Activated naive CD8-positive, alpha-beta T cell treated with anti-CD3 and anti-CD28 coated beads, Interleukin-2, amount 10 ng/mL, durations not matched to agents 7 days and 5 days (primary cell): ENCODE measurements at regions not wholly inside any gene's neighbourhood (a gene's known extent, or its start where the extent isn't known, plus 50 kb on each side); places are given as distances from the start of the nearest gene placed in this dataset.

Experiments
- ATAC-seq: fragments of 150-1000 bp; cut with Tn5 transposase; one replicate; pipeline ENCODE4 v1.10.0; 2021; ENCODE audit warnings: low read depth, moderate library complexity
- POLR2A ChIA-PET: fragments of 350-600 bp; sonication (Branson Sonifier 250); formaldehyde crosslinking; loops from one replicate; lab custom pipeline; 2021; ENCODE audit warnings: antibody characterized with exemption; lab: Charles Lee
- DNase-seq: peaks from one replicate; pipeline ENCODE4 v3.0.0; 2021
- H3K27ac Mint-ChIP-seq: one replicate; pipeline ENCODE4 v1.8.0; 2022; ENCODE audit warnings: mild to moderate bottlenecking, mixed read lengths
- H3K27me3 Mint-ChIP-seq: one replicate; pipeline ENCODE4 v1.8.0; 2022; ENCODE audit warnings: mild to moderate bottlenecking, moderate library complexity, mixed read lengths
- H3K36me3 Mint-ChIP-seq: one replicate; pipeline ENCODE4 v1.8.0; 2021; ENCODE audit warnings: mild to moderate bottlenecking, mixed read lengths
- H3K4me1 Mint-ChIP-seq: one replicate; pipeline ENCODE4 v1.8.0; 2021; ENCODE audit warnings: mixed read lengths
- H3K4me3 Mint-ChIP-seq: one replicate; pipeline ENCODE4 v1.8.0; 2022; ENCODE audit warnings: mild to moderate bottlenecking, moderate library complexity, mixed read lengths
- H3K9me3 Mint-ChIP-seq: one replicate; pipeline ENCODE4 v1.8.0; 2021; ENCODE audit warnings: mixed read lengths

GRCh38 chr13:107736731-107737130, 478.6 kb downstream of the LIG4 start:
- H3K27me3 Mint-ChIP-seq = no peaks in the 10 kb centered on the region
- ATAC-seq (no peak), DNase-seq (no peak)

GRCh38 chr13:107736170-107736569, 479.2 kb downstream of the LIG4 start:
- H3K4me1 Mint-ChIP-seq = no peaks in the 10 kb centered on the region

More at GRCh38 chr13:107736731-107737130, 478.6 kb downstream of the LIG4 start:
- H3K36me3 Mint-ChIP-seq = no peaks in the 10 kb centered on the region
- no peak overlapping the region for H3K4me3 Mint-ChIP-seq
- POLR2A ChIA-PET = no interaction called here
- H3K27ac Mint-ChIP-seq = no peak overlapping the region
- H3K9me3 Mint-ChIP-seq = no peaks in the 10 kb centered on the region
- H3K4me1 Mint-ChIP-seq = no peaks in the 10 kb centered on the region

DNA sequence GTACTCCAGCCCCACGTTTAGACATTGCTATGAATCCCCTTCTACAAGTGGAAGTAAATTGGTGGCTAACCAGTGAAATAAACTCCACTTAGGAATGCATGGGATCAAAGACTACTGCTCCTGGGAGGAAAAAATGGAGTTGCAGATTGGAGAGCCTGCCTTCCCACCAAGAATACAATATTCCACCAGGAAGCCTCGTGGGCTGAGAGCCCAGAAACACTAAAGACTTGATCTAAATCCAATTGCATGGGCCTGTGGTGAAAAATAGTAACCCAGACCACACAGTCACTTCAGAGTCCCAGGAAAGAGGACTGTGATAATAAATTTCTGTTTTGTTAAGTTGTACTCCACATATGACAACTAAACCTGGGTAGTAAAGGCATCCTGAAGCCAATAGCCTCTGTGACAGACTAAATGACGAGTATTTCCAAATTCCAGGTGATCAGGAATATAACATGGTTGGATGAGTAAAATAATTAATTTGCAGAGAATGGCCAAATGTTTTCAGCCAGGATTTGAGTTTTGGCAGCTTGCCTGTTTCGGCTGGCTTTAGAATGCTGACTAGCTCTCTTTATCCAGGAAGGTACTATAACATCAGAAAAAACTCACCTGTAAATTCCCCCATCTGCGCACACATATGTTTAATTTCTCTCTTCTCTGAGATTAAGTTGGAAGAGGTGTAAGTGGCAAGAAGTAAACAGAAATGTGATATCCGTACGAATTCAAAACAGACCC, 480.3 kb downstream of the LIG4 start:
- H3K27ac Mint-ChIP-seq = no peak overlapping the region
- no peaks in the 10 kb centered on the region for H3K36me3 Mint-ChIP-seq
- DNase-seq (no peak), ATAC-seq (no peak)
- H3K4me1 Mint-ChIP-seq = no peaks in the 10 kb centered on the region
- POLR2A ChIA-PET = no interaction called here
- no peak overlapping the region for H3K4me3 Mint-ChIP-seq
- H3K9me3 Mint-ChIP-seq = no peaks in the 10 kb centered on the region
- H3K27me3 Mint-ChIP-seq = no peaks in the 10 kb centered on the region

More at GRCh38 chr13:107736170-107736569, 479.2 kb downstream of the LIG4 start:
- Mint-ChIP-seq H3K27ac (no peak overlapping the region), H3K4me3 (no peak overlapping the region), H3K27me3 (no peaks in the 10 kb centered on the region), H3K9me3 (no peaks in the 10 kb centered on the region), H3K36me3 (no peaks in the 10 kb centered on the region)
- DNase-seq = no peak
- POLR2A ChIA-PET = no interaction called here
- no peak for ATAC-seq

GRCh38 chr13:107733276-107733675, 482.1 kb downstream of the LIG4 start:
- Mint-ChIP-seq H3K36me3 (no peaks in the 10 kb centered on the region), H3K4me3 (no peak overlapping the region), H3K27ac (no peak overlapping the region), H3K9me3 (no peaks in the 10 kb centered on the region), H3K27me3 (no peaks in the 10 kb centered on the region), H3K4me1 (no peaks in the 10 kb centered on the region)
- DNase-seq (no peak), ATAC-seq (no peak)
- POLR2A ChIA-PET = no interaction called here

DNA sequence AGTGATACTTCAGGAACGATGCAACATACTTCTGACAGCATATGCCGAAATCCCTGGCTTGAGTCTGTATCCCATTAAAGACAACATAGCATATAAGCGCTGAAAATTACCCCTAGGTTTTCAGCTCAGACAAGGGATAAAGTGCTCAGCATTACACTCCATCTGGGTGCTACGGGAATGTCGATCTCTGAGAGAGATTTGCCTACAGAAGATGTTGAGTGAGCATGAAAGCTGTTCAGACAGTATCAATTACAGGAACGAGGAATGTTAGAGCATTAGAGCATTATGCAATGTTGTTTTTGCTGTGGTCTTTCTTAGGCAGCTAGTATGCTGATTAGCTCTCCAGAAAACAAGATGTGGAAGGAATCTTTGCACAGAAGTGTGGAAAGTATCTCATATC, 484.5 kb downstream of the LIG4 start:
- Mint-ChIP-seq H3K4me3 (no peak overlapping the region), H3K9me3 (no peaks in the 10 kb centered on the region), H3K4me1 (no peaks in the 10 kb centered on the region), H3K36me3 (no peaks in the 10 kb centered on the region), H3K27me3 (no peaks in the 10 kb centered on the region), H3K27ac (no peak overlapping the region)
- DNase-seq = no peak
- ATAC-seq = no peak
- POLR2A ChIA-PET = no interaction called here

- no peaks in the 10 kb centered on the region for H3K27me3 Mint-ChIP-seq
- no peak overlapping the region for H3K27ac Mint-ChIP-seq
- H3K4me1 Mint-ChIP-seq = no peaks in the 10 kb centered on the region
- peaks cover 5% of the 10 kb centered on the region for H3K9me3 Mint-ChIP-seq
- ATAC-seq = no peak
- H3K36me3 Mint-ChIP-seq = no peaks in the 10 kb centered on the region
- POLR2A ChIA-PET = no interaction called here
- no peak overlapping the region for H3K4me3 Mint-ChIP-seq
- DNase-seq = no peak
Observed at GRCh38 chr13:107721125-107721869, 494.0 kb downstream of the LIG4 start.

DNA sequence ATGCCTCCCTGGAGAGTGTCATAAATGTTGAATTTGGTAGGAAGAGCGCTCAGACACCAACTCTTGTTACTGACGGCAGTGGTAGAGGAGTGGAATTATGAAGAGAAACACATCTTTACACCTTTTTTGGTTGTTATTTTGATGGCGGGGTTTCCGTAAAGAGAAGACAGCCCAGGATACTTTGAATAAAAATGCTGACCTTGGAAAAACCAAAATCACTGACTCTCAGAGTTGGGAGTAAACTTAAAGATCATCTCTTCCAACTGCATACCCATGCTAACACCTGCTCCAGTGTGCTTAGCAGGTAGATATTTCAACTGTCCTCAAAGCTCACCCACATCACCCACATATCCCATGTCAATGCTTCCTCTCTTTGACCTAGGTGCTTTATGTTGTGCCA, 498.6 kb downstream of the LIG4 start:
- Mint-ChIP-seq H3K4me3 (no peak overlapping the region), H3K27ac (no peak overlapping the region), H3K4me1 (no peaks in the 10 kb centered on the region), H3K27me3 (no peaks in the 10 kb centered on the region), H3K9me3 (peaks cover 5% of the 10 kb centered on the region), H3K36me3 (no peaks in the 10 kb centered on the region)
- POLR2A ChIA-PET = no interaction called here
- ATAC-seq = no peak
- DNase-seq = no peak

- Mint-ChIP-seq H3K4me1 (no peaks in the 10 kb centered on the region), H3K27me3 (no peaks in the 10 kb centered on the region), H3K9me3 (peaks cover 5% of the 10 kb centered on the region), H3K27ac (no peak overlapping the region), H3K4me3 (no peak overlapping the region), H3K36me3 (no peaks in the 10 kb centered on the region)
- no peak for ATAC-seq
- no peak for DNase-seq
- POLR2A ChIA-PET = no interaction called here
Observed at GRCh38 chr13:107716241-107716640, 499.1 kb downstream of the LIG4 start.

GRCh38 chr13:107715496-107715895, 499.8 kb downstream of the LIG4 start:
- Mint-ChIP-seq H3K27me3 (no peaks in the 10 kb centered on the region), H3K9me3 (peaks cover 6% of the 10 kb centered on the region), H3K4me3 (no peak overlapping the region), H3K27ac (no peak overlapping the region), H3K36me3 (no peaks in the 10 kb centered on the region), H3K4me1 (no peaks in the 10 kb centered on the region)
- ATAC-seq = no peak
- POLR2A ChIA-PET = no interaction called here
- DNase-seq = no peak

DNA sequence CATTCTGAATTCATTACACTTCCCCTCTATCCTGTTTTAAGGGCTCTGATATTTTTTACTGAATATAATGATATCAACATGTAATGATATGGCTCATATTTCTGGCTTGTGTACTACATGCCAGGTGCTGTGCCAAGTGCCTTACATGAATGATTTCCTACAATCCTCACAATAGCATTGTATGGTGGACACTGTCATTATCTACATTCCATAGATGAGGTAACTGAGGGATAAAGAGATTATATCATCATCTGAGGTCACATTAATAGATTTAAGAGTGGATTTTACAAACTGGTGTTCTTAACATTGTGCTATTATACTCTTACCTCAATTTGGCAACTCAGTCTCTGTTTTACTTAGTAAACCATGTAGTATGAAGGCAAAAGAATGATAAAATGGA, 502.0 kb downstream of the LIG4 start:
- Mint-ChIP-seq H3K9me3 (peaks cover 2% of the 10 kb centered on the region), H3K27me3 (no peaks in the 10 kb centered on the region), H3K4me1 (no peaks in the 10 kb centered on the region), H3K36me3 (no peaks in the 10 kb centered on the region), H3K4me3 (no peak overlapping the region), H3K27ac (no peak overlapping the region)
- no peak for DNase-seq
- POLR2A ChIA-PET = no interaction called here
- no peak for ATAC-seq

GRCh38 chr13:107712145-107712860, 503.0 kb downstream of the LIG4 start:
- no peaks in the 10 kb centered on the region for H3K36me3 Mint-ChIP-seq
- peaks cover 2% of the 10 kb centered on the region for H3K9me3 Mint-ChIP-seq
- no peaks in the 10 kb centered on the region for H3K27me3 Mint-ChIP-seq
- no peak for ATAC-seq
- DNase-seq = no peak
- no peak overlapping the region for H3K4me3 Mint-ChIP-seq
- POLR2A ChIA-PET = no interaction called here
- H3K4me1 Mint-ChIP-seq = no peaks in the 10 kb centered on the region
- no peak overlapping the region for H3K27ac Mint-ChIP-seq

DNA sequence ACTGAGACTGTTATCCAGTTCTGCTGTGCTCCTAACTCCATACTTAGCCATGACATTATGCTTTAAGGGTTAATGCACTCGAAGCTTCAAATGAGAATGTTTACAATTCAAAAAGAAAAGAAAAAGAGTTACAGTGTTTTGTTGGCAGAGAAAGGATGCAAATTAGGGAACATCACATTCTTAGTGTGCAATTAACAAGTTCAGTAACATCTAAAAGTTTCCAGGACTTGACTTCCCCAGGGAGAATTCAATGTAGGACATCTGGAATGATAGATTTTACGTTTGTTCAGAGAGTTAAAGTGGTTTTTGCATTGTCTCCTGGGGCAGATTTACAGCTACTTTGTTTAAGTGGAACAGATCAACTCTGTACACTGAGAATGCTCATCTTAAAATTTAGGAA, 525.2 kb downstream of the LIG4 start:
- Mint-ChIP-seq H3K4me3 (no peak overlapping the region), H3K9me3 (no peaks in the 10 kb centered on the region), H3K4me1 (no peaks in the 10 kb centered on the region), H3K27ac (no peak overlapping the region), H3K27me3 (no peaks in the 10 kb centered on the region), H3K36me3 (no peaks in the 10 kb centered on the region)
- POLR2A ChIA-PET = no interaction called here
- ATAC-seq = no peak
- no peak for DNase-seq

DNA sequence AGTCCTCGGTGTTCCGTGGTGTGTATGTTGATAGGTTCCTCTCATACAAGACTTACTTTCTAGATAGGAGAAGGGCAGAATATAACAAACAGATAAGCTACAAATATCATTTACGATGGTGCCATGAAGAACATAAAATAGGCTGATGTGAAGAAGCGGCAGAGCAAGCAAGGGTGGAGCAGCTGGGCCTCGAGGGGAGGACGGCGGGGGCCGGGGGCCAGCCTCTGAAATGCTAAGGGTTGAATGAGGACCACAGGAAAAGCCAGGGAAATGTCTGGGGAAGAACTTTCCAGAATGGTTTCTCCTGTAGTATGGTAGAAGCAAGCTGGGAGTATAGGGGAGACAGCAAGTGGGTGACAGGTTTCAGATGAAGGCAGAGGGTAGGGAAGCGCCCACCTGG, 529.5 kb downstream of the LIG4 start:
- no peaks in the 10 kb centered on the region for H3K9me3 Mint-ChIP-seq
- no peaks in the 10 kb centered on the region for H3K4me1 Mint-ChIP-seq
- DNase-seq (no peak), ATAC-seq (no peak)
- H3K27me3 Mint-ChIP-seq = no peaks in the 10 kb centered on the region
- no peak overlapping the region for H3K27ac Mint-ChIP-seq
- H3K36me3 Mint-ChIP-seq = no peaks in the 10 kb centered on the region
- POLR2A ChIA-PET = no interaction called here
- H3K4me3 Mint-ChIP-seq = no peak overlapping the region

DNA sequence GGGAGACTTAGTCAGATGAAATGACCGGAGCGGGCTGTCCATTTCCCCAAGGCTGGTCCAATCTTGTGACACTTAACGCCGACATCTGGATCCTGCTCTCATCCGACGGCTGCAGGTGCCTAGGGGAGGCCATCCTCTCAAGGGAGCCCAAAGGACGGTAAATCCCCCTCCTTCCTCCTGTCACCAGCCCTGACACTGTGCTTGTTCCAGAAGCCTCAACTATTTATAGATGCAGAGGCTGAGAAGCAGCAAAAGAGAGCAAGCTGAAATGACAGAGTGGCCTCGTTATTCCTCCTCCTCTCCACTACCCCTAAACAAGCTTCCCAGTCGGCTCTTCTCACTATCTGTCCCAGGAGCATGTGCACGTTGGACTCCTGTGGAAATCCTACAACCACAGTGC, 533.7 kb downstream of the LIG4 start:
- DNase-seq (no peak), ATAC-seq (no peak)
- Mint-ChIP-seq H3K36me3 (no peaks in the 10 kb centered on the region), H3K9me3 (no peaks in the 10 kb centered on the region), H3K27ac (no peak overlapping the region), H3K4me1 (no peaks in the 10 kb centered on the region), H3K27me3 (no peaks in the 10 kb centered on the region), H3K4me3 (no peak overlapping the region)
- POLR2A ChIA-PET = no interaction called here
